Vagina (tissue), 2 donors: ENCODE measurements at regions not wholly inside any gene's neighbourhood (a gene's known extent, or its start where the extent isn't known, plus 50 kb on each side); places are given as distances from the start of the nearest gene placed in this dataset.

Experiments used
- DNase-seq, 2 donors: peaks; one replicate each; pipeline ENCODE4 v3.0.0-alpha.2; 2017; ENCODE audit errors: extremely low spot score in 2 of 2
- H3K27ac ChIP-seq: fragments of 200-600 bp; sonication (generic); one replicate; pipeline ENCODE4 v1.5.1; 2019
- H3K27me3 ChIP-seq: fragments of 200-600 bp; sonication (generic); one replicate; pipeline ENCODE4 v1.5.1; 2019
- H3K36me3 ChIP-seq, 2 donors: fragments of 200-600 bp; sonication (generic); one replicate each; pipeline ENCODE4 v1.5.1; 2017 to 2019
- H3K4me1 ChIP-seq: fragments of 200-600 bp; sonication (generic); one replicate; pipeline ENCODE4 v1.5.1; 2019
- H3K4me3 ChIP-seq, 2 donors: fragments of 200-600 bp; sonication (generic); 1 replicate in 1 of 2; 2 replicates in 1 of 2; pipeline ENCODE4 v1.5.1; 2016 to 2019
- H3K9me3 ChIP-seq: fragments of 200-600 bp; sonication (generic); one replicate; pipeline ENCODE4 v1.5.1; 2019
- CTCF ChIP-seq, 3 experiments: fragments of 450-650 bp in 2 of 3; fragments of 200-600 bp in 1 of 3; sonication (generic) in 1 of 3; IDR thresholded peaks; one replicate each; pipeline ENCODE4 v1.5.1; 2017 to 2019; ENCODE audit warnings: antibody characterized with exemption in 3 of 3, mild to moderate bottlenecking in 2 of 3, moderate library complexity in 2 of 3
- POLR2A ChIP-seq, 2 donors: fragments of 450-650 bp; IDR thresholded peaks; one replicate each; pipeline ENCODE4 v1.6.1; 2017; ENCODE audit warnings: antibody characterized with exemption in 2 of 2, mild to moderate bottlenecking in 2 of 2, moderate library complexity in 2 of 2
- POLR2AphosphoS5 ChIP-seq, 2 donors: sonication (generic); formaldehyde crosslinking; IDR thresholded peaks; one replicate each; pipeline ENCODE4 v1.9.0; 2017; ENCODE audit warnings: antibody characterized with exemption in 2 of 2, mild to moderate bottlenecking in 2 of 2, low read depth in 1 of 2; ENCODE audit not compliant: insufficient read depth in 1 of 2
- intact Hi-C: fragments of 100-400 bp; cut with DNase I; formaldehyde crosslinking; loops from one replicate; pipeline ENCODE4 v1.15.1; 2023

GRCh38 chr10:114767986-114768821 lies 53.4 kb upstream of the FHIP2A start:
- H3K36me3 ChIP-seq: no peaks in the 10 kb centered on the region
- peak overlapping the region; percentile 60 for H3K27ac ChIP-seq
- no peaks in the 10 kb centered on the region for H3K27me3 ChIP-seq
- peaks cover 15% of the 10 kb centered on the region for H3K4me1 ChIP-seq
- no peaks in the 10 kb centered on the region for H3K9me3 ChIP-seq
- H3K4me3 ChIP-seq: peak overlapping the region; percentile 54 to 86
- intact Hi-C loops: no loop called here
- no peak for TF ChIP-seq POLR2AphosphoS5 (IDR thresholded peaks at IDR 0.05; ENCODE audit: insufficient read depth in 1 of 2, low read depth in 1 of 2)
- TF ChIP-seq POLR2A (IDR thresholded peaks at IDR 0.05): no peak
- no peak for TF ChIP-seq CTCF (IDR thresholded peaks at IDR 0.05)
- no peak for DNase-seq

DNA sequence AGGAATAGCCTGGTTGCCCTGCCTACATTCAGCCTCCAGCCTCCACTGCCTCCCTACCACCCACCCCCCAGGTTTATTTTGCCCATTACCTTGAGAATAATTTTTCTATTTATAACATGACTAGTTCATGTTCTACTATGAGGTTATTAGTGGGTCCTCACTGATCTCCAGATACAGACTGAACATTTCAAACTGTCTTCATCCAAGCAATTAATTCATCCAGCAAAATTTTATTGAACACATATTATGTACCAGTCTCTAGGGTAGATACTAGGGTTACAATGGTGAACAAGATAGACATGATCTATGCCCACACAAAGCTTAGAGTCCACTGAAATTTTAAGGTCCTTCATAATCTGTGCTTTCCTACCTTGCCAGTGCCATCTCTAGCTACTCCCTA lies 51.6 kb upstream of the FHIP2A start:
- DNase-seq: no peak
- H3K27me3 ChIP-seq: no peaks in the 10 kb centered on the region
- no peaks in the 10 kb centered on the region for H3K9me3 ChIP-seq
- no peak overlapping the region for H3K27ac ChIP-seq
- H3K4me1 ChIP-seq: peaks cover 15% of the 10 kb centered on the region
- TF ChIP-seq POLR2AphosphoS5 (IDR thresholded peaks at IDR 0.05; ENCODE audit: insufficient read depth in 1 of 2, low read depth in 1 of 2) (no peak), POLR2A (IDR thresholded peaks at IDR 0.05) (no peak), CTCF (IDR thresholded peaks at IDR 0.05) (no peak)
- no peak overlapping the region for H3K4me3 ChIP-seq
- intact Hi-C loops: no loop called here
- H3K36me3 ChIP-seq: no peaks in the 10 kb centered on the region

DNA sequence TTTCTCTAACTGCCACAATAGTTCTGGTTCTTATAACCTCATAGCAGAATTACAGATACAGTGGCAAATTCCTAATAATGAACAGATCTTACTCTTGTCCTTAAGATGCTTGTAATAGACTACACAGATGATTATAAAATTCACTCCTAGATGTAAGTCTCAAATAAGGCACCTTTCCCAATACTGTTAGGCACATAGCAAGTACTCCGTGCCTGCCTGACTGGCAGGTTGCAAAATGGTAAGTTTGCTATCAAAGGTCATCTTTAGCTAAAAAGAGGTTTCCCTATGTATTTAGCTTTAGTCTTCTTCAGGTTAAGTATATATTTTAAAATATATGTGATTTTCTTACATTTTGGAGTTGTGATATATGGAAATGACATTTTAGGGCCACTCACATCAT lies 50.4 kb upstream of the FHIP2A start:
- intact Hi-C loops: no loop called here
- TF ChIP-seq CTCF (IDR thresholded peaks at IDR 0.05): no peak
- DNase-seq: no peak

DNA sequence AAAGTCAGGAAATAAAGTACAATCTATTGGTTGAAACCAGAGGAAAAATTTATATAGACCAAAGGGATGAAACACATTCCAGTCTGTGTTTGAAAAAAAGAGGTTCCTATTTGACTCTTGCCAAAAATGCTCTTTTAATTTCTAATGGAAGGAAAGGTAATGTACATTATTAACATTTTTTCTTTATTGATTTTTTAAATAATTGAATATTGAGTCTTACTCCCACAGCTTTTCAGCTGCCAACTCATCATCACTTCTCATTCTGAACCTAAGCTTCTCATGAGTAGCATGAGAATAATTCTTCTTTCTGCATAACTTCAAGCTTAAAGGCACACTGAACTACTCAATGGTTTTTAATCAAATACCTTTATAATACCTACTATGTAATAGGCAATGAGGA lies 49.8 kb upstream of the FHIP2A start:
- intact Hi-C loops: no loop called here
- Histone ChIP-seq H3K27me3 (no peaks in the 10 kb centered on the region), H3K4me3 (no peak overlapping the region), H3K4me1 (peaks cover 15% of the 10 kb centered on the region), H3K27ac (no peak overlapping the region), H3K36me3 (no peaks in the 10 kb centered on the region), H3K9me3 (no peaks in the 10 kb centered on the region)
- TF ChIP-seq POLR2A (IDR thresholded peaks at IDR 0.05): no peak
- TF ChIP-seq POLR2AphosphoS5 (IDR thresholded peaks at IDR 0.05; ENCODE audit: insufficient read depth in 1 of 2, low read depth in 1 of 2): no peak
- TF ChIP-seq CTCF (IDR thresholded peaks at IDR 0.05): no peak
- no peak for DNase-seq

More for the DNA sequence above, 50.4 kb upstream of the FHIP2A start:
- H3K36me3 ChIP-seq: no peaks in the 10 kb centered on the region
- H3K27me3 ChIP-seq: no peaks in the 10 kb centered on the region
- no peaks in the 10 kb centered on the region for H3K9me3 ChIP-seq
- H3K4me1 ChIP-seq: peaks cover 15% of the 10 kb centered on the region
- H3K4me3 ChIP-seq: no peak overlapping the region
- no peak overlapping the region for H3K27ac ChIP-seq
